ENCODE measurements at regions not wholly inside any gene's neighbourhood (a gene's known extent, or its start where the extent isn't known, plus 50 kb on each side); places are given as distances from the start of the nearest gene placed in this dataset.

GRCh38 chr11:15724601-15725000 lies 609.9 kb downstream of the INSC start:
- H3K36me3 ChIP-seq (ENCODE audit: low read depth, missing control alignments): no peaks in the 10 kb centered on the region
- H3K9me3 ChIP-seq: no peaks in the 10 kb centered on the region
- intact Hi-C loops (cut with DNase I; ENCODE audit: low total_unique reads): no loop called here
- WGBS, 2 donors: 87 to 91% methylated on average over 3 of the region's 3 CpGs
- no peak for DNase-seq
- TF ChIP-seq CTCF (IDR thresholded peaks at IDR 0.05): no peak
- TF ChIP-seq POLR2A (IDR thresholded peaks at IDR 0.05): no peak
- no peaks in the 10 kb centered on the region for H3K4me1 ChIP-seq
- H3K27me3 ChIP-seq: no peaks in the 10 kb centered on the region
- H3K4me3 ChIP-seq: no peak overlapping the region
- H3K27ac ChIP-seq: no peak overlapping the region

- intact Hi-C loops (cut with DNase I; ENCODE audit: low total_unique reads): no loop called here
- Histone ChIP-seq H3K27ac (no peak overlapping the region), H3K36me3 (ENCODE audit: low read depth, missing control alignments) (no peaks in the 10 kb centered on the region), H3K4me3 (no peak overlapping the region), H3K9me3 (no peaks in the 10 kb centered on the region), H3K4me1 (no peaks in the 10 kb centered on the region), H3K27me3 (no peaks in the 10 kb centered on the region)
- 90 to 95% methylated on average over 2 of the region's 2 CpGs for WGBS, 2 donors
- no peak for DNase-seq
- TF ChIP-seq POLR2A (IDR thresholded peaks at IDR 0.05): no peak
- no peak for TF ChIP-seq CTCF (IDR thresholded peaks at IDR 0.05)
Observed at GRCh38 chr11:15725246-15725645, 610.5 kb downstream of the INSC start.

DNA sequence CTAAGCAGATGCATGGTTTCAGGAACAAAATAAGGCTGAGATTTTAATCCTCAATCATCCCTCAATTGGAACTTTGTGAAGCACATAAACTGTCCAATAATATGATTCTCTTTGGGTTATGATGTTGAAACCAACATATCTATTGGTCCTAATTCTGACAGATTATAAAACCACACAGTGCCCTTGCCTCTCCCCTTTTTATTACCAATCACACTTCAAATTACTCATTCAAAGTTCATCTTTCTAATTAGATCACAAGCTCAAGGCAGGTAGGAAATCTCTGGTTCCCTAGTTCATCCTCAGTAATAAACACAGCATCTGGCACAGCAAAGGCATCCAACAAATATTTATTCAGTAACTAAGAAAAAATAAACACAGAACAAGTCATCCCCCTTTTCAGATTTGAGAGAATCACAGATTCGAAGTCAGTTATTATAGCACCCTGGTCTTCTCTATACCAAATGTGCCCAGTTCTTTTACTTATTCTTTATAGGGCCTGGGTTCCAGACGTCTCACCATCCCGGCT lies 611.6 kb downstream of the INSC start:
- no peak for TF ChIP-seq CTCF (IDR thresholded peaks at IDR 0.05)
- no peak for TF ChIP-seq POLR2A (IDR thresholded peaks at IDR 0.05)
- no peak for DNase-seq
- intact Hi-C loops (cut with DNase I; ENCODE audit: low total_unique reads): no loop called here
- Histone ChIP-seq H3K4me1 (no peaks in the 10 kb centered on the region), H3K9me3 (no peaks in the 10 kb centered on the region), H3K4me3 (no peak overlapping the region), H3K27ac (no peak overlapping the region), H3K36me3 (ENCODE audit: low read depth, missing control alignments) (no peaks in the 10 kb centered on the region), H3K27me3 (no peaks in the 10 kb centered on the region)
- 74 to 86% methylated on average over 3 of the region's 3 CpGs for WGBS, 2 donors

DNA sequence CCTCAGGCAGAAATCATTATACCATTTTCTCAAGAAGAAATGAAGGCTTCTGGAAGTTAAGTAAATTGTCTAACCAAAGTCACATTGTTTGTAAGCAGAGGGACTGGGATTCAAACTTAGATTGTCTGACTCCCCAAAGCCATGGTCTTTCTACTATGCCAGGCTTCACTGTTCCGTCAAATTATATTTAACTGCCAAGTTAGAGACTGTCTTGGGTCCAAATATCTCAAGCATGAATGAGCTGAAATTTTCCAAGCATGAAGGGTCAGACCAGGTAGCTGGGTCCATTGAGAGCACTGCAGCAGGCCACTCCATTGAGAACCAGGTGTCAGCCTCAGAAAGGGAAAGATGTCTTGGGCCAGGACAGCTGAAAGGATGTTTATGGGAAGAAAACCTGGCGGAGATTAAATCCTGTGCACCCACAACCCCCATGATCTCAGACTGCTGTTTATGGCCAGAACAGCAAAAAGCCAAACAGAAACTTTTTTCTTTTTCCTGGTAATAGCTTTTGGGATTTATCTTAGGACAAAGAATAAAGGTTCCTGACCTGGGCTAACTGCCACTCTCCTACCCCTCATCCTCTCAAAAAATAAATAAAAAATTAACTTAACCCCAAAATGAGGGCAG lies 612.3 kb downstream of the INSC start:
- no peak for TF ChIP-seq POLR2A (IDR thresholded peaks at IDR 0.05)
- H3K27ac ChIP-seq: no peak overlapping the region
- intact Hi-C loops (cut with DNase I; ENCODE audit: low total_unique reads): no loop called here
- H3K27me3 ChIP-seq: no peaks in the 10 kb centered on the region
- no peak for DNase-seq
- 56 to 68% methylated on average over 2 of the region's 2 CpGs for WGBS, 2 donors
- no peak overlapping the region for H3K4me3 ChIP-seq
- no peaks in the 10 kb centered on the region for H3K36me3 ChIP-seq (ENCODE audit: low read depth, missing control alignments)
- H3K4me1 ChIP-seq: no peaks in the 10 kb centered on the region
- no peaks in the 10 kb centered on the region for H3K9me3 ChIP-seq

- Histone ChIP-seq H3K9me3 (no peaks in the 10 kb centered on the region), H3K36me3 (ENCODE audit: low read depth, missing control alignments) (no peaks in the 10 kb centered on the region), H3K27ac (no peak overlapping the region), H3K27me3 (no peaks in the 10 kb centered on the region), H3K4me1 (no peaks in the 10 kb centered on the region), H3K4me3 (no peak overlapping the region)
- intact Hi-C loops (cut with DNase I; ENCODE audit: low total_unique reads): no loop called here
- TF ChIP-seq POLR2A (IDR thresholded peaks at IDR 0.05) (no peak), CTCF (IDR thresholded peaks at IDR 0.05) (no peak)
- DNase-seq: no peak
Observed at GRCh38 chr11:15727520-15727914, 612.8 kb downstream of the INSC start.
